K562 (cell line): ENCODE measurements at regions not wholly inside any gene's neighbourhood (a gene's known extent, or its start where the extent isn't known, plus 50 kb on each side); places are given as distances from the start of the nearest gene placed in this dataset.

ENCODE experiments used
- ATAC-seq: fragments of 200-7000 bp; cut with Tn5 transposase; 3 replicates; pipeline ENCODE4 v1.9.1; 2020; ENCODE audit warnings: moderate library complexity
- BruUV-seq: library from RNA; stranded (reverse); fragments of 400-500 nt; replicated peaks from 2 replicates; lab custom pipeline; 2021; lab: Mats Ljungman, UMichigan
- CTCF ChIA-PET: fragments of 300-600 bp; formaldehyde crosslinking; extraction: SDS; loops from one replicate; lab custom pipeline; 2021; ENCODE audit warnings: low intra/inter-chr PET ratio; lab: Yijun Ruan, JAX
- POLR2A ChIA-PET: fragments of 300-600, 350-650 bp; sonication (Branson Sonifier 250); formaldehyde crosslinking; extraction: SDS; loops from one replicate; lab custom pipeline; 2021; ENCODE audit warnings: antibody characterized with exemption, inconsistent platforms; lab: Yijun Ruan, JAX
- DNase-seq, 4 experiments: peaks; one replicate each; pipeline versions ENCODE4 v3.0.0 to v3.0.0-alpha.2; 2011 to 2018; ENCODE audit warnings: low spot score in 3 of 4, mixed read lengths in 3 of 4; ENCODE audit errors: extremely low read depth in 1 of 4
- FAIRE-seq: peaks from 2 replicates; lab custom pipeline; 2011; peaks lifted over from hg19 to GRCh38; lab: Jason Lieb, UNC
- H2AFZ ChIP-seq: 2 replicates; pipeline ENCODE4 v1.6.0; 2011; ENCODE audit warnings: low read depth, low read length, control low read depth, inconsistent platforms
- H3K27ac ChIP-seq: fragments of 200-600 bp; 3 replicates; pipeline ENCODE4 v1.8.0; 2011; ENCODE audit warnings: low read depth, mild to moderate bottlenecking, control low read depth, inconsistent platforms, low read length, moderate library complexity, mixed read lengths; ENCODE audit errors: extremely low read depth
- H3K27me3 ChIP-seq, 2 experiments: fragments of 300-600 bp in 1 of 2; 2 replicates in 1 of 2; 3 replicates in 1 of 2; pipeline versions ENCODE4 v1.6.0 to v1.8.0; 2011; ENCODE audit warnings: inconsistent platforms in 2 of 2, low read length in 2 of 2, mild to moderate bottlenecking in 1 of 2, mixed read lengths in 1 of 2, moderate library complexity in 1 of 2; ENCODE audit not compliant: control insufficient read depth in 2 of 2, insufficient read depth in 2 of 2
- H3K36me3 ChIP-seq: fragments of 300-600 bp; 3 replicates; pipeline ENCODE4 v1.8.0; 2011; ENCODE audit warnings: mild to moderate bottlenecking, low read length, inconsistent platforms; ENCODE audit not compliant: control insufficient read depth, insufficient read depth
- H3K4me1 ChIP-seq, 2 experiments: fragments of 200-600 bp in 1 of 2; replicated peaks in 1 of 2; 2 replicates in 1 of 2; 3 replicates in 1 of 2; pipeline versions ENCODE4 v1.5.1 to v1.8.0; 2011; ENCODE audit warnings: inconsistent platforms in 2 of 2, low read length in 2 of 2, mild to moderate bottlenecking in 1 of 2, mixed read lengths in 1 of 2, moderate library complexity in 1 of 2; ENCODE audit not compliant: control insufficient read depth in 2 of 2, insufficient read depth in 2 of 2
- H3K4me2 ChIP-seq: 2 replicates; pipeline ENCODE4 v1.6.1; 2011; ENCODE audit warnings: low read length, control low read depth, inconsistent platforms, mixed read lengths; ENCODE audit not compliant: insufficient read depth
- H3K4me3 ChIP-seq: fragments of 200-600 bp; sonication (generic), shearing (Covaris generic); 2 replicates; pipeline ENCODE4 v1.5.1; 2016; ENCODE audit warnings: control low read depth, inconsistent platforms
- H3K79me2 ChIP-seq: fragments of 200-600 bp; 3 replicates; pipeline ENCODE4 v1.8.0; 2011; ENCODE audit warnings: low read length, inconsistent platforms; ENCODE audit not compliant: control insufficient read depth, insufficient read depth
- H3K9ac ChIP-seq, 2 experiments: 2 replicates each; pipeline versions ENCODE4 v1.6.0 to v1.6.1; 2011; ENCODE audit warnings: low read depth in 2 of 2, low read length in 2 of 2, control low read depth in 1 of 2, inconsistent platforms in 1 of 2, mild to moderate bottlenecking in 1 of 2, mixed read lengths in 1 of 2; ENCODE audit not compliant: insufficient read depth in 1 of 2
- H3K9me1 ChIP-seq: one replicate; pipeline ENCODE4 v1.6.0; 2011; ENCODE audit warnings: inconsistent platforms, mild to moderate bottlenecking, low read length, moderate library complexity; ENCODE audit not compliant: control insufficient read depth, insufficient read depth
- H3K9me3 ChIP-seq: replicated peaks from 2 replicates; pipeline ENCODE4 v1.5.1; 2011; ENCODE audit warnings: low read depth, low read length, inconsistent platforms; ENCODE audit not compliant: control insufficient read depth, insufficient read depth
- H4K20me1 ChIP-seq: replicated peaks from 2 replicates; pipeline ENCODE4 v1.6.1; 2011; ENCODE audit warnings: low read length, inconsistent platforms, mixed read lengths; ENCODE audit not compliant: control insufficient read depth, insufficient read depth
- E2F3 ChIP-seq: fragments of 250-450 bp; sonication (Bioruptor Pico); IDR thresholded peaks from 2 replicates; pipeline ENCODE4 v1.4.0; 2020; ENCODE audit warnings: mild to moderate bottlenecking
- FOSL1 ChIP-seq: fragments of 200-800 bp; sonication (Bioruptor generic); conservative IDR thresholded peaks from 2 replicates; pipeline ENCODE4 v1.6.1; 2016; ENCODE audit warnings: missing genetic modification characterization, missing compliant biosample characterization
- HSF4 ChIP-seq: fragments of 250-450 bp; sonication (Bioruptor Pico); IDR thresholded peaks from 2 replicates; pipeline ENCODE4 v2.1.2; 2022; ENCODE audit warnings: mild to moderate bottlenecking, moderate library complexity, borderline replicate concordance
- MGA ChIP-seq: fragments of 450-650 bp; IDR thresholded peaks from 2 replicates; pipeline ENCODE4 v1.6.1; 2016; ENCODE audit warnings: mild to moderate bottlenecking, moderate library complexity
- NFIC ChIP-seq: fragments of 450-650 bp; IDR thresholded peaks from 2 replicates; pipeline ENCODE4 v1.6.1; 2017; ENCODE audit warnings: mild to moderate bottlenecking, inconsistent platforms
- PML ChIP-seq: IDR thresholded peaks from 2 replicates; pipeline ENCODE4 v1.6.1; 2012; ENCODE audit warnings: low read length, inconsistent platforms
- RFX1 ChIP-seq: fragments of 450-650 bp; IDR thresholded peaks from 2 replicates; pipeline ENCODE4 v1.6.1; 2016; ENCODE audit warnings: mild to moderate bottlenecking, moderate library complexity
- ZNF12 ChIP-seq: sonication (generic); formaldehyde crosslinking; IDR thresholded peaks from 2 replicates; pipeline ENCODE4 v1.4.0; 2020; ENCODE audit warnings: mild to moderate bottlenecking, missing genetic modification reagents
- WGBS: fragments of 100-300 bp; shearing (Covaris generic); methylation state at CpG from one replicate; pipeline ENCODE4 v1.1.6; 2016; ENCODE audit warnings: low coverage, mixed read lengths; ENCODE audit not compliant: insufficient coverage; ENCODE audit errors: missing lambda C conversion rate; 5-methylcytosine and 5-hydroxymethylcytosine counted together
- in situ Hi-C: fragments of 300-500 bp; cut with MboI; formaldehyde crosslinking; loops from 4 replicates; pipeline ENCODE4 v1.15.0; 2018; ENCODE audit warnings: inconsistent platforms, mixed read lengths
- intact Hi-C: fragments of 100-400 bp; cut with micrococcal nuclease; formaldehyde crosslinking; loops from 2 replicates; pipeline ENCODE4 v1.14.2; 2022

- ATAC-seq (no peak), FAIRE-seq (no peak), DNase-seq (peak in 1 of 4 experiments; percentile 8)
- no peaks in the 10 kb centered on the region for H3K36me3 ChIP-seq
- in situ Hi-C loops, result no loop called here
- intact Hi-C loops, result no loop called here
- POLR2A ChIA-PET, result no interaction called here
- H4K20me1 ChIP-seq, result no peaks in the 10 kb centered on the region
- H3K79me2 ChIP-seq, result no peaks in the 10 kb centered on the region
- no TSS peak for BruUV-seq
- CTCF ChIA-PET, result no interaction called here
- H3K9me1 ChIP-seq, result no peaks in the 10 kb centered on the region
- WGBS, result 1% methylated on average over 7 of the region's 7 CpGs
- no peak overlapping the region for H3K27ac ChIP-seq
- H3K27me3 ChIP-seq, result no peaks in the 10 kb centered on the region; a peak in 1 of 5 replicates
- no peaks in the 10 kb centered on the region for H3K9me3 ChIP-seq
- no peak overlapping the region for H3K9ac ChIP-seq
- no peak overlapping the region for H3K4me2 ChIP-seq
- no peak overlapping the region for H3K4me3 ChIP-seq
- H2AFZ ChIP-seq, result no peak overlapping the region
- H3K4me1 ChIP-seq, result no peaks in the 10 kb centered on the region
- peak; percentile 34; the same call in 1 of the 2 replicates for TF ChIP-seq FOSL1 (tag)
- TF ChIP-seq RFX1, result peak; percentile 31; the same call in 1 of the 2 replicates
- TF ChIP-seq HSF4 (CRISPR knock-in tag), result no peak
- TF ChIP-seq NFIC, result 0 out of 2 replicates have a peak, but pooled peaks have one; percentile 8
- no peak for TF ChIP-seq E2F3 (CRISPR knock-in tag)
- TF ChIP-seq MGA, result no peak
- no peak for TF ChIP-seq ZNF12 (CRISPR knock-in tag)
- TF ChIP-seq PML, result no peak
These were observed 513.7 kb upstream of the SULF2 start for GRCh38 chr20:48298851-48299484.
